Hematopoietic multipotent progenitor cell treated with erythropoietin and hydrocortisone succinate and interleukin-3 and kit ligand, for 4 days (in vitro differentiated cells): ENCODE measurements at regions not wholly inside any gene's neighbourhood (a gene's known extent, or its start where the extent isn't known, plus 50 kb on each side); places are given as distances from the start of the nearest gene placed in this dataset.
A peak's percentile ranks its signal among the peaks of the same experiment; 100 is the strongest.

Source experiments
- DNase-seq: peaks from one replicate; pipeline ENCODE4 v3.0.0-alpha.2; 2015

- no peak for DNase-seq
These were observed 50.0 kb downstream of the NCOR2 start for GRCh38 chr12:124517260-124518050.

GRCh38 chr12:124516850-124517249 is 50.6 kb downstream of the NCOR2 start:
- no peak for DNase-seq

GRCh38 chr12:124515981-124516380 is 51.4 kb downstream of the NCOR2 start:
- no peak for DNase-seq

- no peak for DNase-seq
These were observed 52.1 kb downstream of the NCOR2 start for GRCh38 chr12:124514996-124515932.

- no peak for DNase-seq
These were observed 53.0 kb downstream of the NCOR2 start for GRCh38 chr12:124514145-124514995.

GRCh38 chr12:124513297-124513867 is 54.0 kb downstream of the NCOR2 start:
- DNase-seq, result no peak

GRCh38 chr12:124512667-124513296 is 54.6 kb downstream of the NCOR2 start:
- peak; percentile 88 for DNase-seq

GRCh38 chr12:124511259-124511985 is 56.0 kb downstream of the NCOR2 start:
- DNase-seq, result no peak

- DNase-seq, result peak; percentile 56
These were observed 57.0 kb downstream of the NCOR2 start for GRCh38 chr12:124510301-124510970.

- DNase-seq, result peak; percentile 62
These were observed 57.6 kb downstream of the NCOR2 start for GRCh38 chr12:124509676-124510300.

GRCh38 chr12:124509300-124509675 is 58.1 kb downstream of the NCOR2 start:
- no peak for DNase-seq

GRCh38 chr12:124508381-124509079 is 58.9 kb downstream of the NCOR2 start:
- peak; percentile 56 for DNase-seq

GRCh38 chr12:124507188-124508109 is 60.0 kb downstream of the NCOR2 start:
- DNase-seq, result no peak

- no peak for DNase-seq
These were observed 60.6 kb downstream of the NCOR2 start for GRCh38 chr12:124506832-124507153.

- peak; percentile 86 for DNase-seq
These were observed 61.1 kb downstream of the NCOR2 start for GRCh38 chr12:124506145-124506831.

GRCh38 chr12:124505001-124505818 is 62.2 kb downstream of the NCOR2 start:
- DNase-seq, result no peak
